AG10803 (cell line): ENCODE measurements at regions not wholly inside any gene's neighbourhood (a gene's known extent, or its start where the extent isn't known, plus 50 kb on each side); places are given as distances from the start of the nearest gene placed in this dataset.
"Not testable (repeated sequence)": the region's sequence is repeated elsewhere in the genome, so short reads cannot be mapped to it uniquely, and the experiment has no call there.

Experiments used
- DNase-seq: peaks from one replicate; pipeline ENCODE4 v3.0.0; 2010; ENCODE audit warnings: low read depth
- H3K4me3 ChIP-seq: 2 replicates; pipeline ENCODE4 v1.5.1; 2011; ENCODE audit warnings: mild to moderate bottlenecking, low read length, control low read depth
- TF ChIP-seq, protein P1 (sequence below): conservative IDR thresholded peaks from 2 replicates; pipeline ENCODE4 v1.5.1; 2011; ENCODE audit warnings: mild to moderate bottlenecking, low read length, control low read depth, inconsistent platforms

DNA sequence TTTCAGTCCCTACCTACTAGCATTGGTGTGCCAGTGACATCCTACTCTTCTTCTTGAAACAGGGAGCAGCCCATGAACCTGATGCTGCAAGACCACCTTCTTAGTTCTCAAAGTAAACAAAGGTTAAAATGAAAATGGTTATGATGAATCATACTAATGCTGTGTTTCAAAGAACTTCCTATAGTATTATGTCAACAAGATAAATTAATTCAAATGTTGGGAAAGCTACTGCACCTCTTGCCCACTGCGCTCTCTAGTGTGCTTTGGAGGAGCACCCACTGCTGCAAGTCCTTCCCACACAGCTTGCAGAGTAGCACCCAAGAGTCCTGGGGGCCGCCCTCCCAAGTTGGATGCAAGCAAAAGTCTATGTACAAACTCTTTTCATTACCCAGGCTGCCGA lies 81.1 kb downstream of the CD200R1L start:
- no peak for DNase-seq
- TF ChIP-seq, protein P1, sequence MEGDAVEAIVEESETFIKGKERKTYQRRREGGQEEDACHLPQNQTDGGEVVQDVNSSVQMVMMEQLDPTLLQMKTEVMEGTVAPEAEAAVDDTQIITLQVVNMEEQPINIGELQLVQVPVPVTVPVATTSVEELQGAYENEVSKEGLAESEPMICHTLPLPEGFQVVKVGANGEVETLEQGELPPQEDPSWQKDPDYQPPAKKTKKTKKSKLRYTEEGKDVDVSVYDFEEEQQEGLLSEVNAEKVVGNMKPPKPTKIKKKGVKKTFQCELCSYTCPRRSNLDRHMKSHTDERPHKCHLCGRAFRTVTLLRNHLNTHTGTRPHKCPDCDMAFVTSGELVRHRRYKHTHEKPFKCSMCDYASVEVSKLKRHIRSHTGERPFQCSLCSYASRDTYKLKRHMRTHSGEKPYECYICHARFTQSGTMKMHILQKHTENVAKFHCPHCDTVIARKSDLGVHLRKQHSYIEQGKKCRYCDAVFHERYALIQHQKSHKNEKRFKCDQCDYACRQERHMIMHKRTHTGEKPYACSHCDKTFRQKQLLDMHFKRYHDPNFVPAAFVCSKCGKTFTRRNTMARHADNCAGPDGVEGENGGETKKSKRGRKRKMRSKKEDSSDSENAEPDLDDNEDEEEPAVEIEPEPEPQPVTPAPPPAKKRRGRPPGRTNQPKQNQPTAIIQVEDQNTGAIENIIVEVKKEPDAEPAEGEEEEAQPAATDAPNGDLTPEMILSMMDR = no peak
- no peak overlapping the region for H3K4me3 ChIP-seq

DNA sequence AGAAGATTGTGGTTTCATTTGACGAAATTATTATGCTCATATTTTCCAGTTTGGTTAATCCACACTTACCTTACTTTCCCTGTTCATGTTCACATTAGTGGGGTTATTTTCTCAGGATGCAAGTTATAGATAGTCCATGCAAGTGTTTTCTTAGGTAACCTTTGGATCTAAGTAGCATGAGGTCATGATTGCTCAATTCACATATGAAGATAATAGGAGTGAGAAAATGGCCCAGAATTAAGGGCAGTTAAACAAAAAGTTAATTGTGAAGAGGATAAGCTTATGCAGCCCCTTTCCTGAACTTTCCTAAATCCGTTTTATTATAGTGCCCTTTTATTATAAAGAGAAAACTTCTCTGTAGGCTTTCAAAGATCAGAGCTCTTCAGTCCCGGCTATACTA lies 83.4 kb downstream of the CD200R1L start:
- DNase-seq = no peak
- TF ChIP-seq, protein P1 = no peak
- no peak overlapping the region for H3K4me3 ChIP-seq

DNA sequence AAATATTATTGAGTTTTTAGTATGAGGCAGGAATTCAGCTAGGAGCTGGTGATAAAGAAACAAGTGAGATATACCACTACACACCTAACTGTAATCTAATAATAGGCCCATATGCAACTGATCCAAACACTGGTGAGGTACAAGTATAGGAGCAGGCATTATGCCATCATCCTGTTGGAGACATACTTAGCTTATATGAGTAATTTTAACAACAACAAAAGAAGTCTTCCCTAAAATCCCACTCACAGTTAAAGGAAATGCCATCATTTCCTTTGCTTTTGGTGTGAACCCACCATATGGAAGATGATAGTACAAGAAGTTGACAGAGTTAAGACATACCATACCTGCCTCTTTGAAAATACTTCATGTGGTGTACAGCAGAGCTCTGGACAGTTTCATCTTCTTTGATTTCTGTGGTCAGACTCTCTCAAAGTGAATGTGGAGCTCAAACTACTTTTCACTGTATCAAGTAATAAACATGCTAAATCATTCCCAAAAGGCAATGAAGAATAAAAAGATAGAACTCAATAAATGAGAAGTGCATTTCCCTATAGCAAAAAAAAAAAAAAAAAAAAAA lies 85.5 kb downstream of the CD200R1L start:
- TF ChIP-seq, protein P1 = no peak
- no peak for DNase-seq
- H3K4me3 ChIP-seq = no peak overlapping the region

DNA sequence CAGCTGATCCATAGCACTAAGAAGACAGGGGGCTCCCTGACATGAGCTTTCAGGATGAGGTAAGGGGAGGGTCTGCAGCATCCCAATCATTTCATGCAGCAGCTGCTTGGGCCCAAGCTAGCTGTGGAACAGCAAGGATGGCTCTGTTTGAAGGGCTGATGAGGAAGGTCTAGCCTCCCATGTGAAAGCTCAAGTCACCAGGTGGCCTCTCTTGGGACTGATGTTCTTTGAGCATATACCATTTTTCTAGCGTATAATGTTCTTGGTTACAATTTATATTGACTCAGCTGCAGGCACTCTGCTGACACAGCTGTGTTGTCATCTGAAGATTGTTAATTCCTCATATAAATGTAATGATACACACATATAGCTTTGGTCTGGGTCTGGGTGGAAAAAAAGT lies 87.0 kb downstream of the CD200R1L start:
- TF ChIP-seq, protein P1 = no peak

DNA sequence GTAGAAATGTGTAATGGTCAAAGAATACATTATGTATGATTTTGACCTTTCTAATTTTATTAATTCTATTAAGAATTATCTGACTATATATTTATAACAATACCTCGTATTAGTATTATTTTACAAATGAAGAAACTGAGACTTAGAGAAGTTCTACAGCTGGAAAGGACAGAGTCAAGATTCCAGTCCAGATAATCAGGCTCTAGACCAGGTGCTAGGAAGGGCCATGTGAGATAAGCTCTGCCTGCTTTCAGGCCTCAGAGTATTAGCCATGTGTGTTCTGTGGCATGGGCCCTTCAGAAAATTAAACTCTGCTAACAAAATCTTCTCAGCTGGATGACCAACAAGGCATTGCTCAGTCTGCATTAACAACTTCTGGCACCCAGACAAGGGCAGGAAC lies 87.5 kb downstream of the CD200R1L start:
- no peak for DNase-seq
- TF ChIP-seq, protein P1 = no peak
- no peak overlapping the region for H3K4me3 ChIP-seq

More for the DNA sequence above, 87.0 kb downstream of the CD200R1L start:
- DNase-seq = no peak
- H3K4me3 ChIP-seq = no peak overlapping the region

DNA sequence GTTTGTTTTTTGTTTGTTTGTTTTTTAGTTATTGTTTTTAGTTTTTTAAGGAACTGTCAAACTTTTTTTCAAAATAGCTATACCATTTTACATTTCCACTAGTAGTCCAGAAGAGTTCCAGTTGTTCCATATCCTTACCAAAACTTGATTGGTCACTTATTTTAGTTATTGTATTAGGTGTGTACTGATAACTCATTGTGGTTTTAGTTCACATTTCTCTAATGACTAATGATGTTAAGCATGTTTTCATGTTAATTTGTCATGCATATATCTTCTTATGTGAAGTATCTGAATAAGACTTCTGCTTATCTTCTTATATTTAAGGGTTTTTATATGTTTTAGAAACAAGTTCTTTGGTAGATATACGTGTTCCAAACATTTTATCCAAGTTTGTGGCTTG lies 89.5 kb downstream of the CD200R1L start:
- DNase-seq = no peak
- H3K4me3 ChIP-seq = no peak overlapping the region
- TF ChIP-seq, protein P1 = no peak

DNA sequence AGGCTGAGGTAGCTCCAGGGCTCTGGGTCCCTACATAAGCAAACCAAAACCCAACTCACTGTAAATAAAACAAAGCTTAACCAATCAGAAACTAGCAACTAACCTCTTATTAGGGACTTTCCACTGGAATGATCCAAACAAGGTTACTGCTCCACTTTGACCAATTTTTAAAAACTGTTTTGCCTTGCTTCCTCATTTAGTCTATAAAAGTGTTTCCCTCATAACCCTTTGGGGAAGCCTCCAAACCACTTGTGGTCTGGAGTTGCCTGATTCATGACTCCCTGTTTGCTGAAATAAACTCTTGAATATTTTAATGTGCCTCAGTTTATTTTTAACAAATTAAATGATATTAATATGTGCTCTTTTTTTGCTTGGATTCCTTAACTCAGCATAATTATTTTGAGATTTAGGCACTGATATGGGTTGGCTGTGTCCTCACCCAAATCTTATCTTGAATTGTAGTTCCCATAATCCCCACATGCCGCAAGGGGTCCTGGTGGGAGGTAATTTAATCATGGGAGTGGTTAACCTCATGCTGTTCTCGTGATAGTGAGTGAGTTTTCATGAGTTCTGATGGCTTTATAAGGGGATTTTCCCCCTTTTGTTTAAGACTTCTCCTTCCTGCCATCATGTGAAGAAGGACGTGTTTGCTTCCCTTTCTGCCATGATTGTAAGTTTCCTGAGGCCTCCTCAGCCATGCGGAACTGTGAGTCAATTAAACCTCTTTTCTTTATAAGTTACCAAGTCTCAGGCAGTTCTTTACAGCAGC lies 90.6 kb downstream of the CD200R1L start:
- TF ChIP-seq, protein P1 = no peak
- H3K4me3 ChIP-seq = no peak overlapping the region
- peak; percentile 35 for DNase-seq

DNA sequence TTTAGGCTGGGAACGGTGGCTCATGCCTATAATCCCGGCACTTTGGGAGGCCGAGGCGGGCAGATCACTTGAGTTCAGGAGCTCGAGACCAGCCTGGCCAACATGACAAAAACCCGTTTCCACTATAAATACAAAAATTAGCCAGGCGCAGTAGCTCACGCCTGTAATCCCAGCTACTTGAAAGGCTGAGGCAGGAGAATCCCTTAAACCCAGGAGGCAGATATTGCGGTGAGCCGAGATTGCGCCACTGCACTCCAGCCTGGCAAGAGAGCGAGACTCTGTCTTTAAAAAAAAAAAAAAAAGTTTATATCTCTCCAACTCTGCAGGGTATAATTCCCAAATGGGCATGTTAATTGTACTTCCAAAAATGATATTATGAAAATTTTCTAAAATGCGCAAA lies 91.6 kb downstream of the CD200R1L start:
- not testable (repeated sequence) for DNase-seq, H3K4me3 ChIP-seq
